ENCODE measurements at regions not wholly inside any gene's neighbourhood (a gene's known extent, or its start where the extent isn't known, plus 50 kb on each side); places are given as distances from the start of the nearest gene placed in this dataset.

DNA sequence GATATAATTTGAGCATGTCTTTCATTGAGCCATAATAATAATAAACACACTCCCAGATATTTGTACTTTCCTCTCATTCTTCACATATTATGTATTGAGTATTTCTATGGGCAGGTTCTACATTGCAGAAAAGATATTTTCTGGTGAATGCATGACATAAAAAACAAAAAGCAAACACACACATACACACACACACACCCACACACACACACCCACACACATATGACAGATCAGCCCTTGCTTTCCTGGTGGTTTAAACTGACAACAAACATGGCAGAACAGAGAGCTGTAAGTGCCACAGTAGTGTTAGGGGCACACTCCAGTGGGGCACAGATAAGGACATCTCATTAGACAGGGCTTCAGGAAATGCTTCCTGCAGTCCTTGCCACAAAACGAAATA, 123.3 kb upstream of the LSM8 start:
- H2BK15ac ChIP-seq (ENCODE audit: low read length) = no peak overlapping the region
- no peak overlapping the region for H2BK12ac ChIP-seq (ENCODE audit: low read length)
- no peaks in the 10 kb centered on the region for H3K9me3 ChIP-seq (replicated peaks in 1 of 2; ENCODE audit: control insufficient read depth in 2 of 2, insufficient read depth in 1 of 2, low read depth in 1 of 2, low read length in 2 of 2)
- no peaks in the 10 kb centered on the region for H3K79me1 ChIP-seq (ENCODE audit: low read depth, low read length)
- H3K4ac ChIP-seq (ENCODE audit: low read length) = no peak overlapping the region
- no peak overlapping the region for H2AK5ac ChIP-seq (ENCODE audit: low read depth, low read length)
- H3K18ac ChIP-seq (ENCODE audit: low read length) = no peak overlapping the region
- H4K8ac ChIP-seq (ENCODE audit: low read depth, low read length) = no peak overlapping the region
- H3K14ac ChIP-seq (ENCODE audit: low read length) = no peak overlapping the region
- no peaks in the 10 kb centered on the region for H3K27me3 ChIP-seq (ENCODE audit: control insufficient read depth in 3 of 3, insufficient read depth in 3 of 3, low read depth in 1 of 3, low read length in 3 of 3)
- no peaks in the 10 kb centered on the region for H3K4me1 ChIP-seq (ENCODE audit: control insufficient read depth in 2 of 2, insufficient read depth in 1 of 2, low read depth in 1 of 2, low read length in 2 of 2)
- no peak overlapping the region for H2BK120ac ChIP-seq (ENCODE audit: low read depth, low read length)
- no peak overlapping the region for H3K27ac ChIP-seq (replicated peaks; ENCODE audit: low read length)
- H3K4me3 ChIP-seq (ENCODE audit: low read length in 2 of 2) = no peak overlapping the region
- no peak overlapping the region for H2AFZ ChIP-seq (ENCODE audit: low read length)
- no peak overlapping the region for H4K91ac ChIP-seq (ENCODE audit: low read depth, low read length, poor library complexity)
- no peak for DNase-seq (ENCODE audit: low spot score)
- no peaks in the 10 kb centered on the region for H3K36me3 ChIP-seq (replicated peaks in 1 of 2; ENCODE audit: control insufficient read depth in 2 of 2, insufficient read depth in 2 of 2, low read length in 2 of 2)
- H2BK5ac ChIP-seq (ENCODE audit: low read length) = no peak overlapping the region
- no peak overlapping the region for H3K4me2 ChIP-seq (ENCODE audit: insufficient read depth, low read length, poor library complexity, severe bottlenecking)
- no peak overlapping the region for H3K9ac ChIP-seq (ENCODE audit: low read depth, low read length, poor library complexity)
- no CpG with 5 or more reads among the region's 1 CpG for WGBS, 2 donors (ENCODE audit: extremely low coverage in 2 of 2, insufficient read length in 2 of 2, insufficient replicate concordance in 1 of 2)
- no peak overlapping the region for H3K23ac ChIP-seq (ENCODE audit: low read depth, low read length, poor library complexity)

- no peak for DNase-seq (ENCODE audit: low spot score)
- WGBS, 2 donors (ENCODE audit: extremely low coverage in 2 of 2, insufficient read length in 2 of 2, insufficient replicate concordance in 1 of 2) = no CpG with 5 or more reads among the region's 6 CpGs
Observed at GRCh38 chr7:118061386-118061785, 122.6 kb upstream of the LSM8 start.

DNA sequence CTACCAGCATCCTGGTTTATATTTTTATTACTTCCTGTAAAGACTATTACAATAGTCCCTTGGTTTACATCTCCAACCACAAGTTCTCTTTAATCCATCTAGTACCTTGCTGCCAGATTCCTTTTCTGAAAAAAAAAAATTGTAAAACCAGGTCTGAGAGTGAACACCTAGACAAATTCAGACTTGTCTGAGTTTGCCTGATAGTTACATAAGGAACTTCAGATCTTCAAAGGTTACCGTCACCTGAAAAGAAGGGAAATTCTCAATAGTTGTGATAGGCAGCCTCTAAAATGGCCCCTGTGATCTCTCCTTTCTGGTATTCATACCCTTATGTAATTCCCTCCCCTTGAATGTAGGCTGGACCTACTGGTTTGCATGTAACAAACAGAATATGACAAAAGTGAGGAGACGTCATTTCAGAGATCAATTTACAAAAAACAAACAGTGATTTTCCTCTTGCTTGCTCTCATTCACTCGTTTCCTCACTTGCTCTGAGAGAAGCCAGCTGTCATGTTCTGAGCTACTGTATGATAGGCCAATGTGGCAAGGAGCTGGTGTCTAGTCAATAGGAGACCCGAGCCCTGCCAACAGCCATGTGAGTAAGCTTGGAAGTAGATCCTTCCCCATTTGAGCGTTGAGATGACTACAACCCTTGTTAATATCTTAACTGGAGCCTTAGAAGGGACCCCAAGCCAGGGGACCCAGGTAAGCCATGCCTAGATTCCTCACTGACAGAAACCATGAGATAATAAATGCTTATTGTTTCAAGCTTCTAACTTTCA, 110.9 kb upstream of the LSM8 start:
- Histone ChIP-seq H3K4me2 (ENCODE audit: insufficient read depth, low read length, poor library complexity, severe bottlenecking) (no peak overlapping the region), H3K36me3 (replicated peaks in 1 of 2; ENCODE audit: control insufficient read depth in 2 of 2, insufficient read depth in 2 of 2, low read length in 2 of 2) (no peaks in the 10 kb centered on the region), H2BK12ac (ENCODE audit: low read length) (no peak overlapping the region), H4K91ac (ENCODE audit: low read depth, low read length, poor library complexity) (no peak overlapping the region), H2BK120ac (ENCODE audit: low read depth, low read length) (no peak overlapping the region), H3K9ac (ENCODE audit: low read depth, low read length, poor library complexity) (no peak overlapping the region), H3K27me3 (ENCODE audit: control insufficient read depth in 3 of 3, insufficient read depth in 3 of 3, low read depth in 1 of 3, low read length in 3 of 3) (no peaks in the 10 kb centered on the region), H3K14ac (ENCODE audit: low read length) (no peak overlapping the region), H2BK15ac (ENCODE audit: low read length) (no peak overlapping the region), H2AK5ac (ENCODE audit: low read depth, low read length) (no peak overlapping the region), H3K18ac (ENCODE audit: low read length) (no peak overlapping the region), H3K4ac (ENCODE audit: low read length) (no peak overlapping the region), H3K79me1 (ENCODE audit: low read depth, low read length) (no peaks in the 10 kb centered on the region), H3K9me3 (replicated peaks in 1 of 2; ENCODE audit: control insufficient read depth in 2 of 2, insufficient read depth in 1 of 2, low read depth in 1 of 2, low read length in 2 of 2) (no peaks in the 10 kb centered on the region), H3K27ac (replicated peaks; ENCODE audit: low read length) (no peak overlapping the region), H3K23ac (ENCODE audit: low read depth, low read length, poor library complexity) (no peak overlapping the region), H2BK5ac (ENCODE audit: low read length) (no peak overlapping the region), H3K4me1 (ENCODE audit: control insufficient read depth in 2 of 2, insufficient read depth in 1 of 2, low read depth in 1 of 2, low read length in 2 of 2) (no peaks in the 10 kb centered on the region), H3K4me3 (ENCODE audit: low read length in 2 of 2) (no peak overlapping the region), H2AFZ (ENCODE audit: low read length) (no peak overlapping the region), H4K8ac (ENCODE audit: low read depth, low read length) (no peak overlapping the region)
- WGBS, 2 donors (ENCODE audit: extremely low coverage in 2 of 2, insufficient read length in 2 of 2, insufficient replicate concordance in 1 of 2) = no CpG with 5 or more reads among the region's 5 CpGs
- DNase-seq (ENCODE audit: low spot score) = no peak

More at GRCh38 chr7:118061386-118061785, 122.6 kb upstream of the LSM8 start:
- Histone ChIP-seq H3K27me3 (ENCODE audit: control insufficient read depth in 3 of 3, insufficient read depth in 3 of 3, low read depth in 1 of 3, low read length in 3 of 3) (no peaks in the 10 kb centered on the region), H3K18ac (ENCODE audit: low read length) (no peak overlapping the region), H3K23ac (ENCODE audit: low read depth, low read length, poor library complexity) (no peak overlapping the region), H2BK120ac (ENCODE audit: low read depth, low read length) (no peak overlapping the region), H4K91ac (ENCODE audit: low read depth, low read length, poor library complexity) (no peak overlapping the region), H3K79me1 (ENCODE audit: low read depth, low read length) (no peaks in the 10 kb centered on the region), H3K4me2 (ENCODE audit: insufficient read depth, low read length, poor library complexity, severe bottlenecking) (no peak overlapping the region), H3K9ac (ENCODE audit: low read depth, low read length, poor library complexity) (no peak overlapping the region), H3K4me3 (ENCODE audit: low read length in 2 of 2) (no peak overlapping the region), H3K14ac (ENCODE audit: low read length) (no peak overlapping the region), H2BK12ac (ENCODE audit: low read length) (no peak overlapping the region), H3K4me1 (ENCODE audit: control insufficient read depth in 2 of 2, insufficient read depth in 1 of 2, low read depth in 1 of 2, low read length in 2 of 2) (no peaks in the 10 kb centered on the region), H3K9me3 (replicated peaks in 1 of 2; ENCODE audit: control insufficient read depth in 2 of 2, insufficient read depth in 1 of 2, low read depth in 1 of 2, low read length in 2 of 2) (no peaks in the 10 kb centered on the region), H3K27ac (replicated peaks; ENCODE audit: low read length) (no peak overlapping the region), H2AFZ (ENCODE audit: low read length) (no peak overlapping the region), H3K4ac (ENCODE audit: low read length) (no peak overlapping the region), H2BK15ac (ENCODE audit: low read length) (no peak overlapping the region), H4K8ac (ENCODE audit: low read depth, low read length) (no peak overlapping the region), H2BK5ac (ENCODE audit: low read length) (no peak overlapping the region), H2AK5ac (ENCODE audit: low read depth, low read length) (no peak overlapping the region), H3K36me3 (replicated peaks in 1 of 2; ENCODE audit: control insufficient read depth in 2 of 2, insufficient read depth in 2 of 2, low read length in 2 of 2) (no peaks in the 10 kb centered on the region)

DNA sequence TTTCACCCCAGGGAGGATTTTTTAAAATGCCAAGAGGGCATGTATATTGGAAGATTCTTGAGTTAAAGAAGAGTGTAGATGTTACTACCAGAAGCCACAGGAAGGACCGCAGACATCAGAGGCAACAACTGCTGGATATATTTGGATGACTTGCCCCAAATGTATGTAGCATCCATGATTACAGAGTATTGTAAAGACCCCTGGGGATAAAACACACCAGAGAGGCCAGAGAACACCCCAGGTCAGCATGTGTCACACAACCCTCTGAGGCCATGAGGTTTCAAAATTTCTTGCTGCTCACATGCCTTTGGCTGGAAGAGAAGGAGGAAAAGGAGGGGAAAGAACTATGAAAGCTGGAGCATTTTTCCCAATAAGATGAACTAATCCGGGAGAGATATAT, 108.0 kb upstream of the LSM8 start:
- no peak overlapping the region for H3K27ac ChIP-seq (replicated peaks; ENCODE audit: low read length)
- WGBS, 2 donors (ENCODE audit: extremely low coverage in 2 of 2, insufficient read length in 2 of 2, insufficient replicate concordance in 1 of 2) = no CpG with 5 or more reads among the region's 2 CpGs
- H3K4me2 ChIP-seq (ENCODE audit: insufficient read depth, low read length, poor library complexity, severe bottlenecking) = no peak overlapping the region
- H2BK12ac ChIP-seq (ENCODE audit: low read length) = no peak overlapping the region
- no peak overlapping the region for H4K91ac ChIP-seq (ENCODE audit: low read depth, low read length, poor library complexity)
- H2BK120ac ChIP-seq (ENCODE audit: low read depth, low read length) = no peak overlapping the region
- no peak overlapping the region for H2BK5ac ChIP-seq (ENCODE audit: low read length)
- no peaks in the 10 kb centered on the region for H3K79me1 ChIP-seq (ENCODE audit: low read depth, low read length)
- H3K4me1 ChIP-seq (ENCODE audit: control insufficient read depth in 2 of 2, insufficient read depth in 1 of 2, low read depth in 1 of 2, low read length in 2 of 2) = no peaks in the 10 kb centered on the region
- H3K4me3 ChIP-seq (ENCODE audit: low read length in 2 of 2) = no peak overlapping the region
- H3K36me3 ChIP-seq (replicated peaks in 1 of 2; ENCODE audit: control insufficient read depth in 2 of 2, insufficient read depth in 2 of 2, low read length in 2 of 2) = no peaks in the 10 kb centered on the region
- H3K9me3 ChIP-seq (replicated peaks in 1 of 2; ENCODE audit: control insufficient read depth in 2 of 2, insufficient read depth in 1 of 2, low read depth in 1 of 2, low read length in 2 of 2) = no peaks in the 10 kb centered on the region
- no peak for DNase-seq (ENCODE audit: low spot score)
- H3K4ac ChIP-seq (ENCODE audit: low read length) = no peak overlapping the region
- H2AK5ac ChIP-seq (ENCODE audit: low read depth, low read length) = no peak overlapping the region
- no peak overlapping the region for H2BK15ac ChIP-seq (ENCODE audit: low read length)
- no peak overlapping the region for H3K14ac ChIP-seq (ENCODE audit: low read length)
- no peak overlapping the region for H2AFZ ChIP-seq (ENCODE audit: low read length)
- H3K18ac ChIP-seq (ENCODE audit: low read length) = no peak overlapping the region
- no peak overlapping the region for H3K23ac ChIP-seq (ENCODE audit: low read depth, low read length, poor library complexity)
- H3K9ac ChIP-seq (ENCODE audit: low read depth, low read length, poor library complexity) = no peak overlapping the region
- H3K27me3 ChIP-seq (ENCODE audit: control insufficient read depth in 3 of 3, insufficient read depth in 3 of 3, low read depth in 1 of 3, low read length in 3 of 3) = no peaks in the 10 kb centered on the region
- H4K8ac ChIP-seq (ENCODE audit: low read depth, low read length) = no peak overlapping the region

Measured in neuronal stem cell (in vitro differentiated cells).